ENCODE measurements at regions not wholly inside any gene's neighbourhood (a gene's known extent, or its start where the extent isn't known, plus 50 kb on each side); places are given as distances from the start of the nearest gene placed in this dataset.

GRCh38 chr15:94600505-94600904 lies 369.1 kb downstream of the MCTP2 start:
- no peak overlapping the region for H3K4me3 ChIP-seq (ENCODE audit: severe bottlenecking)
- no peaks in the 10 kb centered on the region for H3K4me1 ChIP-seq (ENCODE audit: insufficient read depth, poor library complexity, severe bottlenecking)
- H3K27me3 ChIP-seq (ENCODE audit: insufficient read depth, poor library complexity, severe bottlenecking): no peaks in the 10 kb centered on the region
- no peaks in the 10 kb centered on the region for H3K9me3 ChIP-seq (ENCODE audit: severe bottlenecking)
- TF ChIP-seq CTCF (IDR thresholded peaks at IDR 0.05; ENCODE audit: poor library complexity, severe bottlenecking): no peak
- DNase-seq (ENCODE audit: low spot score): no peak
- no peak for ATAC-seq (ENCODE audit: low read depth)
- no peak overlapping the region for H3K27ac ChIP-seq (ENCODE audit: poor library complexity, severe bottlenecking)
- no peaks in the 10 kb centered on the region for H3K36me3 ChIP-seq (ENCODE audit: low read depth)

GRCh38 chr15:94602754-94603470 lies 371.6 kb downstream of the MCTP2 start:
- DNase-seq (ENCODE audit: low spot score) (no peak), ATAC-seq (ENCODE audit: low read depth) (no peak)
- no peaks in the 10 kb centered on the region for H3K27me3 ChIP-seq (ENCODE audit: insufficient read depth, poor library complexity, severe bottlenecking)
- H3K36me3 ChIP-seq (ENCODE audit: low read depth): no peaks in the 10 kb centered on the region
- no peak overlapping the region for H3K27ac ChIP-seq (ENCODE audit: poor library complexity, severe bottlenecking)
- no peak for TF ChIP-seq CTCF (IDR thresholded peaks at IDR 0.05; ENCODE audit: poor library complexity, severe bottlenecking)
- no peak overlapping the region for H3K4me3 ChIP-seq (ENCODE audit: severe bottlenecking)
- no peaks in the 10 kb centered on the region for H3K4me1 ChIP-seq (ENCODE audit: insufficient read depth, poor library complexity, severe bottlenecking)
- no peaks in the 10 kb centered on the region for H3K9me3 ChIP-seq (ENCODE audit: severe bottlenecking)

- H3K36me3 ChIP-seq (ENCODE audit: low read depth): no peaks in the 10 kb centered on the region
- no peak for DNase-seq (ENCODE audit: low spot score)
- H3K4me3 ChIP-seq (ENCODE audit: severe bottlenecking): no peak overlapping the region
- no peaks in the 10 kb centered on the region for H3K4me1 ChIP-seq (ENCODE audit: insufficient read depth, poor library complexity, severe bottlenecking)
- no peak overlapping the region for H3K27ac ChIP-seq (ENCODE audit: poor library complexity, severe bottlenecking)
- TF ChIP-seq CTCF (IDR thresholded peaks at IDR 0.05; ENCODE audit: poor library complexity, severe bottlenecking): no peak
- no peak for ATAC-seq (ENCODE audit: low read depth)
- no peaks in the 10 kb centered on the region for H3K9me3 ChIP-seq (ENCODE audit: severe bottlenecking)
- H3K27me3 ChIP-seq (ENCODE audit: insufficient read depth, poor library complexity, severe bottlenecking): no peaks in the 10 kb centered on the region
Observed at GRCh38 chr15:94606286-94606685, 374.9 kb downstream of the MCTP2 start.

- no peaks in the 10 kb centered on the region for H3K27me3 ChIP-seq (ENCODE audit: insufficient read depth, poor library complexity, severe bottlenecking)
- H3K9me3 ChIP-seq (ENCODE audit: severe bottlenecking): no peaks in the 10 kb centered on the region
- no peaks in the 10 kb centered on the region for H3K36me3 ChIP-seq (ENCODE audit: low read depth)
- no peaks in the 10 kb centered on the region for H3K4me1 ChIP-seq (ENCODE audit: insufficient read depth, poor library complexity, severe bottlenecking)
- no peak overlapping the region for H3K4me3 ChIP-seq (ENCODE audit: severe bottlenecking)
- DNase-seq (ENCODE audit: low spot score) (no peak), ATAC-seq (ENCODE audit: low read depth) (no peak)
- H3K27ac ChIP-seq (ENCODE audit: poor library complexity, severe bottlenecking): no peak overlapping the region
- TF ChIP-seq CTCF (IDR thresholded peaks at IDR 0.05; ENCODE audit: poor library complexity, severe bottlenecking): no peak
Observed at GRCh38 chr15:94607176-94607654, 375.9 kb downstream of the MCTP2 start.

- H3K9me3 ChIP-seq (ENCODE audit: severe bottlenecking): no peaks in the 10 kb centered on the region
- ATAC-seq (ENCODE audit: low read depth) (no peak), DNase-seq (ENCODE audit: low spot score) (no peak)
- H3K4me3 ChIP-seq (ENCODE audit: severe bottlenecking): no peak overlapping the region
- H3K27me3 ChIP-seq (ENCODE audit: insufficient read depth, poor library complexity, severe bottlenecking): no peaks in the 10 kb centered on the region
- TF ChIP-seq CTCF (IDR thresholded peaks at IDR 0.05; ENCODE audit: poor library complexity, severe bottlenecking): no peak
- no peaks in the 10 kb centered on the region for H3K36me3 ChIP-seq (ENCODE audit: low read depth)
- no peaks in the 10 kb centered on the region for H3K4me1 ChIP-seq (ENCODE audit: insufficient read depth, poor library complexity, severe bottlenecking)
- H3K27ac ChIP-seq (ENCODE audit: poor library complexity, severe bottlenecking): no peak overlapping the region
Observed at GRCh38 chr15:94610069-94610468, 378.7 kb downstream of the MCTP2 start.
